ENCODE measurements at regions not wholly inside any gene's neighbourhood (a gene's known extent, or its start where the extent isn't known, plus 50 kb on each side); places are given as distances from the start of the nearest gene placed in this dataset.
A peak's percentile ranks its signal among the peaks of the same experiment; 100 is the strongest.

- H3K9me3 ChIP-seq: no peaks in the 10 kb centered on the region
- H3K4me3 ChIP-seq: no peak overlapping the region
- DNase-seq (ENCODE audit: low read depth in 1 of 2, low spot score in 1 of 2) (no peak), FAIRE-seq (no peak), ATAC-seq (no peak)
- POLR2A ChIA-PET: no interaction called here
- no peaks in the 10 kb centered on the region for H3K4me1 ChIP-seq
- H3K4me2 ChIP-seq: no peak overlapping the region
- H3K27ac ChIP-seq: no peak overlapping the region
- no peak for TF ChIP-seq CBX2 (IDR thresholded peaks at IDR 0.05; ENCODE audit: borderline replicate concordance, low read depth)
- TF ChIP-seq, protein P1, sequence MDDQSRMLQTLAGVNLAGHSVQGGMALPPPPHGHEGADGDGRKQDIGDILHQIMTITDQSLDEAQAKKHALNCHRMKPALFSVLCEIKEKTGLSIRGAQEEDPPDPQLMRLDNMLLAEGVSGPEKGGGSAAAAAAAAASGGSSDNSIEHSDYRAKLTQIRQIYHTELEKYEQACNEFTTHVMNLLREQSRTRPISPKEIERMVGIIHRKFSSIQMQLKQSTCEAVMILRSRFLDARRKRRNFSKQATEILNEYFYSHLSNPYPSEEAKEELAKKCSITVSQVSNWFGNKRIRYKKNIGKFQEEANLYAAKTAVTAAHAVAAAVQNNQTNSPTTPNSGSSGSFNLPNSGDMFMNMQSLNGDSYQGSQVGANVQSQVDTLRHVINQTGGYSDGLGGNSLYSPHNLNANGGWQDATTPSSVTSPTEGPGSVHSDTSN (IDR thresholded peaks at IDR 0.05): no peak
- no peak for TF ChIP-seq PHF8 (IDR thresholded peaks at IDR 0.05; ENCODE audit: borderline replicate concordance, low read depth)
- TF ChIP-seq, protein P2, sequence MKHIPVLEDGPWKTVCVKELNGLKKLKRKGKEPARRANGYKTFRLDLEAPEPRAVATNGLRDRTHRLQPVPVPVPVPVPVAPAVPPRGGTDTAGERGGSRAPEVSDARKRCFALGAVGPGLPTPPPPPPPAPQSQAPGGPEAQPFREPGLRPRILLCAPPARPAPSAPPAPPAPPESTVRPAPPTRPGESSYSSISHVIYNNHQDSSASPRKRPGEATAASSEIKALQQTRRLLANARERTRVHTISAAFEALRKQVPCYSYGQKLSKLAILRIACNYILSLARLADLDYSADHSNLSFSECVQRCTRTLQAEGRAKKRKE (CRISPR knock-in tag; IDR thresholded peaks at IDR 0.05; ENCODE audit: low read depth): no peak
- no peak for TF ChIP-seq ELK1 (IDR thresholded peaks at IDR 0.05; ENCODE audit: low read depth, low read length)
- TF ChIP-seq RARB (CRISPR knock-in tag; IDR thresholded peaks at IDR 0.05): no peak
- no peak for TF ChIP-seq HDAC2 (IDR thresholded peaks at IDR 0.05)
- no peak for TF ChIP-seq MYC (IDR thresholded peaks at IDR 0.05; ENCODE audit: borderline replicate concordance, low read length)
- TF ChIP-seq HOXA7 (CRISPR knock-in tag; IDR thresholded peaks at IDR 0.05): no peak
- no peak for TF ChIP-seq MAFK (IDR thresholded peaks at IDR 0.05; ENCODE audit: partially characterized antibody)
- no peak for TF ChIP-seq POLR2A (IDR thresholded peaks at IDR 0.05; ENCODE audit: low read length)
- no peak for TF ChIP-seq EP300 (IDR thresholded peaks at IDR 0.05)
- TF ChIP-seq REST (IDR thresholded peaks at IDR 0.05): no peak
- TF ChIP-seq, protein P3, sequence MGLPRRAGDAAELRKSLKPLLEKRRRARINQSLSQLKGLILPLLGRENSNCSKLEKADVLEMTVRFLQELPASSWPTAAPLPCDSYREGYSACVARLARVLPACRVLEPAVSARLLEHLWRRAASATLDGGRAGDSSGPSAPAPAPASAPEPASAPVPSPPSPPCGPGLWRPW (IDR thresholded peaks at IDR 0.05): no peak
- TF ChIP-seq TP53 (CRISPR knock-in tag; IDR thresholded peaks at IDR 0.05): no peak
- WGBS (ENCODE audit: missing lambda C conversion rate): 0% methylated on average over 2 of the region's 2 CpGs
- CTCF ChIA-PET: no interaction called here
Observed at GRCh38 chr3:3665546-3665945, 133.7 kb upstream of the LRRN1 start.

DNA sequence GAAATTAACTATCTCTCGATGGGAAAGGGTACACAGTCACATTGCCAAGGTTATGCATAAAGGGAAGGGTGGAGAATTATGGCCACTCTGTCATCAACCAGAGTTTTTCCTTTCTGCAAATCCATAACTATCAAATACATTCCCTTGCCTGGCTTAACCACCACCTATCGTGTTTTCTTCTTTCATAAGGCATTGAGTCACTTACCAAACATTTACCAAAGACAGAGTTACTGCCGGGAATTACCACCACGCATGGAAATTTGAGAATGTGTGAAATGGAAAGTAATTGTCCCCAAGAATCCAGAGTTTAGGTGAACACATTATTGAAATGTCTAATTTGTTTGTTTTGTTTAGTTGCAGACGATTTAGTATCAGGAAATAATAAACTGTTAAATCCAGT, 134.3 kb upstream of the LRRN1 start:
- Histone ChIP-seq H3K4me2 (no peak overlapping the region), H3K4me3 (no peak overlapping the region), H3K27ac (no peak overlapping the region), H3K9me3 (no peaks in the 10 kb centered on the region), H3K4me1 (no peaks in the 10 kb centered on the region)
- 4% methylated on average over 5 of the region's 5 CpGs for WGBS (ENCODE audit: missing lambda C conversion rate)
- POLR2A ChIA-PET: no interaction called here
- CTCF ChIA-PET: no interaction called here
- no peak for ATAC-seq
- FAIRE-seq: no peak
- peak in 1 of 2 experiments; percentile 1 for DNase-seq (ENCODE audit: low read depth in 1 of 2, low spot score in 1 of 2)
- no peak for TF ChIP-seq ZC3H11A (IDR thresholded peaks at IDR 0.05)
- TF ChIP-seq RFX5 (IDR thresholded peaks at IDR 0.05): no peak
- no peak for TF ChIP-seq KDM1A (IDR thresholded peaks at IDR 0.05; ENCODE audit: low read depth)
- TF ChIP-seq, protein P1 (IDR thresholded peaks at IDR 0.05): no peak
- TF ChIP-seq CBX2 (IDR thresholded peaks at IDR 0.05; ENCODE audit: borderline replicate concordance, low read depth): no peak
- TF ChIP-seq REST (IDR thresholded peaks at IDR 0.05): no peak
- TF ChIP-seq ZFP36 (IDR thresholded peaks at IDR 0.05; ENCODE audit: borderline replicate concordance, partially characterized antibody): no peak
- no peak for TF ChIP-seq JUN (IDR thresholded peaks at IDR 0.05)
- no peak for TF ChIP-seq HDAC2 (IDR thresholded peaks at IDR 0.05)
- no peak for TF ChIP-seq FOXS1 (CRISPR knock-in tag; IDR thresholded peaks at IDR 0.05)
- TF ChIP-seq RARB (CRISPR knock-in tag; IDR thresholded peaks at IDR 0.05): no peak
- no peak for TF ChIP-seq PHF8 (IDR thresholded peaks at IDR 0.05; ENCODE audit: borderline replicate concordance, low read depth)
- no peak for TF ChIP-seq BCL3 (IDR thresholded peaks at IDR 0.05)
- no peak for TF ChIP-seq NR3C1 (IDR thresholded peaks at IDR 0.05)
- TF ChIP-seq TFCP2L1 (CRISPR knock-in tag; IDR thresholded peaks at IDR 0.05): no peak
- TF ChIP-seq ZSCAN20 (CRISPR knock-in tag; IDR thresholded peaks at IDR 0.05): no peak

Data from A549 (cell line).